ENCODE measurements at regions not wholly inside any gene's neighbourhood (a gene's known extent, or its start where the extent isn't known, plus 50 kb on each side); places are given as distances from the start of the nearest gene placed in this dataset.
"Not testable (repeated sequence)": the region's sequence is repeated elsewhere in the genome, so short reads cannot be mapped to it uniquely, and the experiment has no call there.

DNA sequence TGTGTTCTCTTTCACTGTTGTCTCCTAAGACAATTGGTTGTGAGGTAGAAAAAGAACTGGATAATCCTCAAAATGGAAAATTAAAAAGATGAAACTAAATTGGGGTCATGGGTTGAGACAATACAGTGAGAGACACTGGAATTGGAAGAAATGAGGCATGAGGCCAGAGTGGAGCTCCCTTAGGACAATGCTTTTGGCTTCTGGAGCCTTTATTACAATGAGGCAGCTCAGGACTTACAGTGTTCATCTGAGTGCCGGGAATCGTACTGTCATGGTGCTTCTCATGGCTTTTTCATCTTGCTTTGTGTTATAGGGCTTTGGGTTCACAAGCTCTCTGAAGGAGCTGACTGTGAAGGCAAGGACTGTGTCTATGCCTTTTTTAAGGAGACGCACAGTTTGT is 293.5 kb downstream of the SOX2 start:
- no peak for DNase-seq

DNA sequence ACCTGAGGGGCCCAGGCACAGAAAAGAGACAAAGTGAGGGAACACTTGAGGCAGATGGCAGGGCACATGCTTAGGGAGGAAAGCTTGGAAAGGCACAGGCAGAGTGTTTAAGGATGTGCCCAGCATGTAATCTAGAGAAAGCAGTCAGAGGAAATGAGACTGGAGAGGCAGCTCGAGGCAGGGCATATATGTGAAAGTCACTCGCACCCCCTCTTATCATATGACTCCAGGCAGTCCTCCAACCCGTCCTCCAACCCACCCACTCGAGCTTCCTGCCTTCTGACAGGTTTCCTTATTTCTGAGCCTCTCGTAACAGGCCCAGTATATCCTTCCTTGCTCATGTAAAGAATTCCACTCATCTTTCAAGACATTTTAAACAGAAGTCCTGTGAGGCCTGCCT is 294.0 kb downstream of the SOX2 start:
- DNase-seq = peak; percentile 86

- DNase-seq = no peak
These were observed 294.7 kb downstream of the SOX2 start for GRCh38 chr3:182006431-182006830.

DNA sequence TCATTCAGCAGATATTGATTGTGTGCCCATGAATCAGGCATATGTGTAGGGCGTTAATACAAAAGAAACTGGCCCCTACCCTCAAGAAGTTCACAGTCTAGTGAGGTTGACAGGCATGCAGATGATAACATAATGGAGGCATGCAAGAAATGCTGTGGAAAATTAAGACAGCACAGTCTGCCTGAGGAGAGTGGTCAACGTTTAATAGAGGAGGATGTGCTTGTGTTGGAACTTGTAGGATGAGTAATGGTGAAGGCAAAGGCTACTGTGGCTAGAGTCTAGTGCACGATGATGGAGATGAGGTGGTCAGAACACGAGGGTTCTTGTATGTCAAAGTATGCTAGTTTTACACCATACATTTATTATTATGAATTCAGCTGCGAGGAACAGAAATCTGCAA is 295.7 kb downstream of the SOX2 start:
- DNase-seq = no peak

- DNase-seq = no peak
These were observed 306.6 kb downstream of the SOX2 start for GRCh38 chr3:182018361-182018760.

DNA sequence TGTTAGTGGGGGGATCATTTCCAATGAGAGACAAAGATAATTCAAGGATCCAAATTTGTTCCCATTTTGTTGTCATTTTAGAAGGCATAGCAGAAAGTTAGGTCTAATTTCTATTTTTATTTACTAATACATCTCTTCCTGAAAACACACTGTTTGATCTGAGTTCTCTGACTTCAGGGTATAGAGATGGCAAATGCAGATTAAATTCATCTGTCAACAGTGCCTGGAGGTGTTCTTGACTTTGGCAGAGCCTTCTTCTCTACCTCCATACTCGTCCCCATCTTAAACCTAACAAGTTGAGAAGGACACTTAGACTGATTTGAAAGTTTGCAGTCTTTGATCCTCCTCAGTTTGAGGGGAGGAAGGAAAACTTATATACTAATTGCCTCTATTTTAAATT is 308.2 kb downstream of the SOX2 start:
- DNase-seq = no peak

GRCh38 chr3:182023843-182024242 is 312.1 kb downstream of the SOX2 start:
- DNase-seq = no peak

GRCh38 chr3:182027366-182027765 is 315.6 kb downstream of the SOX2 start:
- DNase-seq = no peak

- DNase-seq = no peak
These were observed 316.4 kb downstream of the SOX2 start for GRCh38 chr3:182028081-182028480.

- DNase-seq = not testable (repeated sequence)
These were observed 322.5 kb downstream of the SOX2 start for GRCh38 chr3:182034231-182034630.

DNA sequence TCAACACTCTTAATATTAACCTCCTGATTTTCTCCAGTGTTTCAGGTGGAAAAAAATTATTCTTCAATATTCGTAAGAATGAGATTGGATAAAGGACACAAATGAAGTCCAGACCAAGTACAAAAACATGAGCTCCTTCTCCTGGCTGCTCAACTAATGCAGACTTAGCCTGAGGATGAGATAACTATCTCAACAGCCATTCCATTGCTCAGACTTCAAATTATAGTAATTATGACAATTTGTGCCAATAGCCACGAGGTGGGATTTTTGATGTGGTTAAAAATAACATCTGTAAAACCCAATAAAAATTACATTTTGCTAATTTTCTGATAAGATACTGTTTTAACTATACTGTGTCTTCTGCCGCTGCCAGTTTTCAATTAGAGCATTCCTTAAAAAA is 323.6 kb downstream of the SOX2 start:
- no peak for DNase-seq

DNA sequence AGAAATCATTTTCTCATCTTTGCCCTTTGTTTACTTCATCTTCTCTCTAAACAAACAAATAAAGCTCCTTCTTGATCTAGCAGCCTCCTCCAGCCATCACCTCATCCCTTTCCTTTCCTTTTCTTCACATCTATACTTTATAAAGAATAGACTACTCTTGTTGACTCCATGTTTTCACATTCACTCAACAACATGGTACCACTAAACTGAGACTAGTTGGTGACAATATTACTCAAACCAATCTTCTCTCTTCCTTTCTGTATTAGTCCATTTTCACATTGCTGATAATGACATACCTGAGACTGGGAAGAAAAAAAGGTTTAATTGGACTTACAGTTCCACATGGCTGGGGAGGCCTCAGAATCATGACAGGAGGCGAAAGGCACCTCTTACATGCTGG is 324.7 kb downstream of the SOX2 start:
- DNase-seq = no peak

DNA sequence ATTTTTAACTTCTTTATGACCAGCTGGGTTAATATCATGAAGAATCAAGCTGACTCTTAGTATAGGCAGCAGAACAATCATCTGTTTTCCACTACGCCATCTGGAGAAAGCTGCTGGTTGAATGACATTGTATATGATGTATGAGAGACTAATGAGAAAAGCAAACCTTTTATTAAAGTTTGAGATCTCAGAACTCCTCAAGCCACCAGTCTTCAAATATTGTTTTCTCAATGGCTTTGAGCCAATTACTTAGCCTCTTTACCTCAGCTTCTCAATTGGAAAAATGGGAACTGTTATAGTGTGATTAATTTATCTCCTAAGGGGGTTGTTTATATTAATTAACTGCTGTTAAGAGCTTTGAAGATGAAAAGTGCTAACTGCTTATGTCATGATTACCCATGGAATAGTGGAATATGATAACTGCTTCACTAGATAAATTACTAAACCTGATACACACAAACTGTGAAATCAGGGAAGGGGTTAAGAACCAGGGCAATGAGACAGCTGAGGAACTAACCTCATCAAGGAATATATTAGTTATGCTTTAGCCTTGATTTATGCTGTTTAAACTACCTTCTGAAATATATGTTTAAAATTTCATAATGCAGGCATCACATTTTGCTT is 330.1 kb downstream of the SOX2 start:
- DNase-seq = no peak

GRCh38 chr3:182045736-182046135 is 334.0 kb downstream of the SOX2 start:
- DNase-seq = no peak

DNA sequence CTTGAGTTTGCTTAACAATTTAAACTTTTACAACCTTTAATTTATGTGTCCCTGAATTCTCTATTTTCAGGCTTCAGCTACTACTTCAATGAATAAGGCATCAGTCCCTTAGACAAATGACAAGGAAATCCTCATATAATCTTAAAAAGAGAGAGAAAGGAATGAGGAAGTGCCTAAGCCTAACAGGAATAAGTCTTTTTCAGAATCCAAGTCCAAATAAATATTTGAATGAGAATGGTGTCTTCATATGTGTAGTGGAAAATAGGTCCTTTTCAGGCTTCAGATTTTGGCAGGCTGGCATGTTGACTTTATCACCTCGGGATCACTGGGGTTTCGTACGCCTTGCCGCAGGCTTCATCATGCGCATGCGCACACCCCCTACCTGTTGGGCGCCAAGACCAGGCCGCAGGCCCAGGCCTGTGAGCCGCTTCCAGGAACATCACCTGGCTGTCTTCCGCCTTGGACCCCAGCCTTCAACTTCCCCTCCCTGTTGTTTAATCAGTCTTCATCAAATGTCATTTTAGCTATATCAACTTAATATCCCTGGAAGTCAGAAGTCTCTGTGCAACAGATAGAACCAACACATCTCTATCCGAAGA is 334.5 kb downstream of the SOX2 start:
- DNase-seq = no peak

DNA sequence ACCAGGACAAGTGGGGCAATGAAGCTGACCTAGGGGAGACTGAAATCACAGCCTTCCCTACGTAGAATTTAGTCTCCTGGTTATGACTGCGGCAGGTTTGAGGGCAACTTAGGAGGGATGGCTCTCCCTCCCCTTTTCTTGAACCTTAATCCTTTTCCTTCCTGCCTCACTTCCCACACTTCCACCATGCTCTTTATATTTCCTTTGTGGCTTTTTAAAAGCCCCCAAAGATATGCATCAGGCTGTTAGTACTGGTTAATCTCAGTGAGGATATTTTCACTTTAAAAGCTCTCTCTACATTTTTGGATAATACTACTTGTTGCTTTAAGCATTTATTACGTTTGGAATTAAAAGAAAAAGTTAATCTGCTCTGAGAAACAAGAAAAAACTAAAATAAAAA is 339.2 kb downstream of the SOX2 start:
- DNase-seq = no peak

DNA sequence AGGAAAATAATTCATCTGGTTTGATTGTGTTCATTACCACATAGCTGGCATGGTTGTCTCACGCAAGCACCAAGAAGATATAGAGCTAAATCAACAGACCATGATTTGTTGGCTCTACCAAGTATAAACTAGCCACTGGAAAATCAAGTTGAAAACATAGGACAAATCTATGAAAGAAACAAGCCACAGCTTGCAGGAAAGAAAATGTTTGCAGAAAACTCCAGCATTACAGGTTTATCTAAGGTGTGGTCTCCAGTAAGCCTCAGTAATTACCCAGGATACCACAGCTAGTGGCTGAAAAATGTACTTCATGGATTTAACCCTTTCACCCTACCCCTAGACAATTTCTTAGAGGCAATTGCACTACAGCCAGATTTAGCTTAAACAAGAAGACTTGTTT is 340.6 kb downstream of the SOX2 start:
- no peak for DNase-seq

DNA sequence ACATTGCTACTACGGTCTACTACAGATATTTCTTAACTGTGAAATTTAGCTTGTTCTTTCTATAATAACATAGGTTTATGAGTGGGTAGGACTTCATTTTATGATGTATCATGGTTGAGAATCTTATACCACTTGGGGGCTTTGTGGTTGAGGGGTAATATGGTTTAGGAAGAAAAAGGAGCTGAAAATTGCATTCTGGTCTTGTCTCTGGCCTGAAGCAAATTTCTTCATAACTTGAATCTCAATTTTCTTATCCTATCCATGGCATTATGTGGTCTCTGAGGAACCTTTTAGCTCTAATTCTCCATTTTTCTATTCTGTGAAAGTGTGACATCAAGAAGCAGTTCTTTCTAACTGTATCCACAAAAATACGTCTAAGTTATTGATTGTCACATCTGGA is 341.0 kb downstream of the SOX2 start:
- no peak for DNase-seq

- DNase-seq = no peak
These were observed 346.8 kb downstream of the SOX2 start for GRCh38 chr3:182058488-182058887.

DNA sequence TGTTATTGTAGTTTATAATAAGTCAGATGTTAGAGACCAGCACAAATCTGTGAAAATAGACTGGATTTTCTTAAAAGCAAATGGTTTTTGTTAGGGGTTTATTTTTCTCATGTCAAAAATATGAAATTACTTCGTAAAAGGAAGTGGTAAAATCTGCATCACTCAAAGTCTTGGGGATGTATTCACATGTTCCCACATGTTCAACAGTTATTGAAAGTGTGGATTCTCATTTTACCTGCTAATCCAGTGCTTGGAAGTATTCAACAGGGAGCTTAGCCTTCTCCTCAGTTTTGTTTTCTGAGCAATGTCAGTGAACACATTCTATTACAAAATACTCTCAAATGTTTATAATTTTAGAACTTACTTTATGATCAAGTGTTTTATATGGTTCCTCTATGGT is 352.0 kb downstream of the SOX2 start:
- DNase-seq = no peak

- DNase-seq = no peak
These were observed 355.7 kb downstream of the SOX2 start for GRCh38 chr3:182067423-182067822.

DNA sequence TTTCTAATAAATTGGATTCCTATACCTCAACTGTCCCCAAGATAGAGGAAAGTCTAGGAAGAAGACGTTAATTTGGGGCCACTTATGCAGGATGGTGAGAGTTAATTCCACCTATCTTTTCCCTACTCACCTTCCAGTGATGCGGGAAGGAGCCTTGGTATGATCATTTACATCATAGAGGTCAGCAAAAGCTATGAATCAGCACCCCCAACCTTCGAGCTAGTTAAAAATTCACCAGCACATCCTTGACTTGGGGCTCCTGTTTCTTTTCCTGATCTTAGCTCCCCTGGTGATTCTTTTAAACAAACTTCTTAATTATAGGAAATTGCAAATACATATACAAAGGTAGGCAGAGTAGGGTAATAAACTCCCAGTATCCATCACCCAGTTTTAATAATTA is 366.6 kb downstream of the SOX2 start:
- DNase-seq = no peak

DNA sequence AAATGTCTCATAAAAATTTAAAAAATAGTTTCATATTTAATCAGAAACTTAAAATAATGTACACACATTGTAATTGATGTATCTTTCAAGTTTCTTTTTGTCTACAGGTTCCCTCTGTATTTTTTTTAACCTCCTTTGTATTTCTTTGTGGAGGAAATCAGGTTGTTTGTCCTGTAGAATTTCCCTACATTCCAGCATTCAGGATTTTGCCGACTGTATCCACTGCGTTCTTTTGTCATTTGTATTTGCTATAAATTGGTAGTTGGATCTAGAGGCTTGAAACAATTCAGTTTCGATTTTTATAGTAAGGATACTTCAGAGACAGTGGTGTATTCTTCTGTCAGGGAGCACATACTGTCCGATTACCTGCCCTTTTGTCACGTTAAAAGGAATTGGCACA is 367.2 kb downstream of the SOX2 start:
- no peak for DNase-seq

DNA sequence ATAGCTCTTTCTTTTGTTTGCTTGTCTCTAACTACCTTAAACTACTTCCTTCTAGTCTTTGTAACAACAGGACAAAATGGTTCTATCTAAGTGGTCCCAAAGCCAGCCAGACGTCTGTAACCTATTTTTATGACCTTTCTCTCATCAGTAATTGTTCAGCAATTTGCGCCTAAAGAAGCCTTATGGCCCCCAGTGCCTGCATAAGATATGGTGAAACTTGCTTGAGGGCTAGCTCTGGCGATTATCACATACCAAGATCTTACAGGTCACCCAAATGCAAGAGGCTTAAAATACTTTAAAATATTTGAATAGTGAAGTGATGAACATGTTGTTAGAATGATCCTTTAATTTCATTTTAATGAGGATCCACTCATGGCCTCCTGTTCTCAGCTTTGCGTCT is 369.4 kb downstream of the SOX2 start:
- no peak for DNase-seq

DNA sequence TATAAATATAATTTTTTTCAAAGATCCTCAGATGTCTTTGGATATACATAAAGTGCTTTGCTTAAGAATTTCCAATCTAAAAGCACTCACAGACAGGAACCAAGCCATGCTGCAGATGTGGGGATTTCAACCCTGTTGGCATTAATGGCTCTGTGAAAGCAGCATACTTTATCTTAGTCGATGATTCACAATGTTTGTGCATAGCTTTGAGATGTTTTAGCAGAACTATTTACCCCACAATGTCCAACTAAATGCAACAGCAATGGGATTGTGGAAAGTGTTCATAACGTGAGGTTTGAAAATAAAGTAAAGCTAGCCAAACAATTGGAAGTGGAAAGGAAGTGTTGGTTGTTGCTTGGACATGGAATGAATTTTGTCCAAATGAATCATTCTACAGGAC is 371.4 kb downstream of the SOX2 start:
- DNase-seq = no peak
